Thyroid gland (tissue), 4 donors: ENCODE measurements at regions not wholly inside any gene's neighbourhood (a gene's known extent, or its start where the extent isn't known, plus 50 kb on each side); places are given as distances from the start of the nearest gene placed in this dataset.

Experiments
- CTCF ChIP-seq, 6 experiments: fragments of 200-600 bp in 3 of 6; fragments of 450-650 bp in 3 of 6; sonication (generic) in 3 of 6; IDR thresholded peaks; one replicate each; pipeline ENCODE4 v1.5.1; 2016 to 2019; ENCODE audit warnings: antibody characterized with exemption in 6 of 6, mild to moderate bottlenecking in 2 of 6, inconsistent platforms in 1 of 6, moderate library complexity in 1 of 6
- POLR2A ChIP-seq, 2 donors: fragments of 450-650 bp; IDR thresholded peaks; one replicate each; pipeline ENCODE4 v1.6.1; 2017; ENCODE audit warnings: antibody characterized with exemption in 2 of 2, mild to moderate bottlenecking in 2 of 2, moderate library complexity in 1 of 2

GRCh38 chr3:174495311-174495710 is 363.8 kb upstream of the NAALADL2 start:
- TF ChIP-seq CTCF (IDR thresholded peaks at IDR 0.05) (no peak), POLR2A (IDR thresholded peaks at IDR 0.05) (no peak)
